H9 (cell line): ENCODE measurements at regions not wholly inside any gene's neighbourhood (a gene's known extent, or its start where the extent isn't known, plus 50 kb on each side); places are given as distances from the start of the nearest gene placed in this dataset.

Experiments used
- DNase-seq: peaks from one replicate; pipeline ENCODE4 v3.0.0-alpha.2; 2017
- H2AFZ ChIP-seq: one replicate; pipeline ENCODE4 v1.6.1; 2013; ENCODE audit warnings: mild to moderate bottlenecking, low read length, control low read depth, moderate library complexity
- H2AK5ac ChIP-seq: 2 replicates; pipeline ENCODE4 v1.6.1; 2013; ENCODE audit warnings: low read length, control low read depth, mixed read lengths; ENCODE audit not compliant: insufficient read length
- H2BK120ac ChIP-seq: one replicate; pipeline ENCODE4 v1.6.1; 2013; ENCODE audit warnings: low read depth, mild to moderate bottlenecking, low read length, control low read depth, inconsistent platforms; ENCODE audit not compliant: poor library complexity, severe bottlenecking
- H2BK12ac ChIP-seq: 2 replicates; pipeline ENCODE4 v1.6.1; 2013; ENCODE audit warnings: low read length, control low read depth, mixed read lengths, low read depth; ENCODE audit not compliant: insufficient read length
- H2BK15ac ChIP-seq: 2 replicates; pipeline ENCODE4 v1.6.1; 2013; ENCODE audit warnings: low read depth, low read length, control low read depth
- H2BK20ac ChIP-seq: one replicate; pipeline ENCODE4 v1.6.1; 2013; ENCODE audit warnings: low read depth, mild to moderate bottlenecking, low read length, control low read depth, inconsistent platforms; ENCODE audit not compliant: poor library complexity, severe bottlenecking
- H2BK5ac ChIP-seq: 2 replicates; pipeline ENCODE4 v1.6.1; 2013; ENCODE audit warnings: low read length, control low read depth, mixed read lengths; ENCODE audit not compliant: insufficient read length
- H3K14ac ChIP-seq: 2 replicates; pipeline ENCODE4 v1.6.1; 2013; ENCODE audit warnings: low read length, control low read depth; ENCODE audit not compliant: insufficient read depth
- H3K18ac ChIP-seq: 2 replicates; pipeline ENCODE4 v1.6.1; 2013; ENCODE audit warnings: low read depth, mild to moderate bottlenecking, mixed read lengths, low read length, control low read depth; ENCODE audit not compliant: insufficient read length
- H3K23ac ChIP-seq: 2 replicates; pipeline ENCODE4 v1.6.1; 2013; ENCODE audit warnings: low read length, control low read depth, mixed read lengths, low read depth; ENCODE audit not compliant: insufficient read length
- H3K23me2 ChIP-seq: 2 replicates; pipeline ENCODE4 v1.6.1; 2013; ENCODE audit warnings: low read depth, mild to moderate bottlenecking, mixed read lengths, low read length, control low read depth; ENCODE audit not compliant: insufficient read length, poor library complexity, severe bottlenecking
- H3K27ac ChIP-seq: 2 replicates; pipeline ENCODE4 v1.5.1; 2013; ENCODE audit warnings: low read length, control low read depth, mixed read lengths, low read depth; ENCODE audit not compliant: insufficient read length
- H3K27me3 ChIP-seq: 2 replicates; pipeline ENCODE4 v1.6.1; 2013; ENCODE audit warnings: low read length, control low read depth, inconsistent platforms; ENCODE audit not compliant: insufficient read depth
- H3K4ac ChIP-seq: 2 replicates; pipeline ENCODE4 v1.6.1; 2013; ENCODE audit warnings: low read depth, mild to moderate bottlenecking, control low read depth, inconsistent platforms, low read length, moderate library complexity
- H3K4me1 ChIP-seq: 2 replicates; pipeline ENCODE4 v1.6.1; 2013; ENCODE audit warnings: low read length, control low read depth, inconsistent platforms; ENCODE audit not compliant: insufficient read depth
- H3K4me2 ChIP-seq: 2 replicates; pipeline ENCODE4 v1.6.1; 2013; ENCODE audit warnings: low read length, control low read depth, mixed read lengths; ENCODE audit not compliant: insufficient read length, insufficient read depth
- H3K56ac ChIP-seq: 2 replicates; pipeline ENCODE4 v1.6.1; 2013; ENCODE audit warnings: low read depth, mild to moderate bottlenecking, mixed read lengths, low read length, control low read depth; ENCODE audit not compliant: insufficient read length
- H3K79me1 ChIP-seq: 2 replicates; pipeline ENCODE4 v1.6.1; 2013; ENCODE audit warnings: low read depth, mild to moderate bottlenecking, moderate library complexity, low read length, control low read depth, inconsistent platforms; ENCODE audit not compliant: insufficient read depth, poor library complexity, severe bottlenecking
- H3K79me2 ChIP-seq: 2 replicates; pipeline ENCODE4 v1.6.1; 2013; ENCODE audit warnings: low read length, control low read depth, inconsistent platforms; ENCODE audit not compliant: insufficient read depth
- H3K9ac ChIP-seq: 2 replicates; pipeline ENCODE4 v1.6.1; 2013; ENCODE audit warnings: low read length, control low read depth, mixed read lengths; ENCODE audit not compliant: insufficient read length; ENCODE audit errors: extremely low read depth
- H3K9me3 ChIP-seq: one replicate; pipeline ENCODE4 v1.6.1; 2013; ENCODE audit warnings: low read depth, low read length, inconsistent platforms; ENCODE audit not compliant: control insufficient read depth
- H3T11ph ChIP-seq: one replicate; pipeline ENCODE4 v1.6.1; 2013; ENCODE audit warnings: mild to moderate bottlenecking, low read length, control low read depth, inconsistent platforms
- H4K20me1 ChIP-seq: one replicate; pipeline ENCODE4 v1.6.1; 2013; ENCODE audit not compliant: control insufficient read depth, insufficient read length, insufficient read depth
- H4K5ac ChIP-seq: 2 replicates; pipeline ENCODE4 v1.6.1; 2013; ENCODE audit warnings: low read depth, mild to moderate bottlenecking, mixed read lengths, low read length, control low read depth; ENCODE audit not compliant: insufficient read length
- H4K8ac ChIP-seq: replicated peaks from 2 replicates; pipeline ENCODE4 v1.6.1; 2013; ENCODE audit warnings: low read length, control low read depth, mixed read lengths, low read depth; ENCODE audit not compliant: insufficient read length
- H4K91ac ChIP-seq: 2 replicates; pipeline ENCODE4 v1.6.1; 2013; ENCODE audit warnings: low read depth, mild to moderate bottlenecking, moderate library complexity, mixed read lengths, low read length, control low read depth; ENCODE audit not compliant: insufficient read length
- H3K27ac Mint-ChIP-seq, 3 experiments: 2 replicates in 2 of 3; 3 replicates in 1 of 3; pipeline ENCODE4 v1.8.0; 2020 to 2021; ENCODE audit warnings: mixed read lengths in 3 of 3, mild to moderate bottlenecking in 1 of 3, moderate library complexity in 1 of 3
- H3K27me3 Mint-ChIP-seq: 2 replicates; pipeline ENCODE4 v1.8.0; 2021; ENCODE audit warnings: low read depth, mild to moderate bottlenecking, moderate library complexity, mixed read lengths
- H3K36me3 Mint-ChIP-seq, 3 experiments: 2 replicates in 2 of 3; 3 replicates in 1 of 3; pipeline ENCODE4 v1.8.0; 2020 to 2021; ENCODE audit warnings: low read depth in 3 of 3, mixed read lengths in 3 of 3; ENCODE audit not compliant: insufficient read depth in 1 of 3
- H3K4me1 Mint-ChIP-seq, 2 experiments: 2 replicates each; pipeline ENCODE4 v1.8.0; 2020; ENCODE audit warnings: mixed read lengths in 2 of 2
- H3K4me3 Mint-ChIP-seq, 2 experiments: 2 replicates in 1 of 2; 3 replicates in 1 of 2; pipeline ENCODE4 v1.8.0; 2020 to 2021; ENCODE audit warnings: mild to moderate bottlenecking in 2 of 2, mixed read lengths in 2 of 2, moderate library complexity in 1 of 2
- H3K9me3 Mint-ChIP-seq, 2 experiments: 2 replicates in 1 of 2; 3 replicates in 1 of 2; pipeline ENCODE4 v1.8.0; 2020; ENCODE audit warnings: mild to moderate bottlenecking in 2 of 2, mixed read lengths in 2 of 2, moderate library complexity in 1 of 2
- CTCF ChIP-seq: fragments of 200-600 bp; sonication (generic); conservative IDR thresholded peaks from 3 replicates; pipeline ENCODE4 v1.8.0; 2021; ENCODE audit warnings: antibody characterized with exemption, mild to moderate bottlenecking
- WGBS: extraction: QIAGEN DNeasy Blood & Tissue Kit; methylation state at CpG from one replicate; pipeline ENCODE4 v1.1.7; 2013; ENCODE audit warnings: missing lambda C conversion rate, low lambda C conversion rate, mixed read lengths; ENCODE audit not compliant: insufficient read length; ENCODE audit errors: extremely low coverage; 5-methylcytosine and 5-hydroxymethylcytosine counted together

- Histone ChIP-seq H3K79me1 (no peaks in the 10 kb centered on the region), H3K14ac (no peak overlapping the region), H3K23me2 (no peaks in the 10 kb centered on the region), H3K23ac (no peak overlapping the region), H3K27me3 (no peaks in the 10 kb centered on the region), H2BK12ac (no peak overlapping the region), H2BK5ac (no peak overlapping the region), H2AFZ (no peak overlapping the region), H2BK15ac (no peak overlapping the region), H2BK120ac (no peak overlapping the region), H3K9me3 (no peaks in the 10 kb centered on the region), H4K5ac (no peak overlapping the region), H2AK5ac (no peak overlapping the region), H3K18ac (no peak overlapping the region), H3K9ac (no peak overlapping the region), H4K91ac (no peak overlapping the region), H3K4me2 (no peak overlapping the region), H3T11ph (no peak overlapping the region), H4K8ac (no peak overlapping the region), H4K20me1 (no peaks in the 10 kb centered on the region), H3K4me1 (no peaks in the 10 kb centered on the region), H3K56ac (no peak overlapping the region), H3K27ac (no peak overlapping the region), H3K4ac (no peak overlapping the region), H3K79me2 (no peaks in the 10 kb centered on the region), H2BK20ac (no peak overlapping the region)
- no CpG with 5 or more reads among the region's 3 CpGs for WGBS
- Mint-ChIP-seq H3K4me3 (no peak overlapping the region), H3K4me1 (no peaks in the 10 kb centered on the region), H3K9me3 (no peaks in the 10 kb centered on the region), H3K36me3 (no peaks in the 10 kb centered on the region; a peak in 1 of 7 replicates), H3K27me3 (no peaks in the 10 kb centered on the region), H3K27ac (no peak overlapping the region)
- DNase-seq = no peak
- TF ChIP-seq CTCF = no peak
These were observed 918.2 kb upstream of the ADGRL2 start for GRCh38 chr1:80882553-80882952.
